Stimulated activated naive CD4-positive, alpha-beta T cell (primary cell): ENCODE measurements at regions not wholly inside any gene's neighbourhood (a gene's known extent, or its start where the extent isn't known, plus 50 kb on each side); places are given as distances from the start of the nearest gene placed in this dataset.

ENCODE experiments used
- DNase-seq, 6 experiments: peaks; one replicate each; lab custom pipeline; 2025; lab: John Stamatoyannopoulos, UW

DNA sequence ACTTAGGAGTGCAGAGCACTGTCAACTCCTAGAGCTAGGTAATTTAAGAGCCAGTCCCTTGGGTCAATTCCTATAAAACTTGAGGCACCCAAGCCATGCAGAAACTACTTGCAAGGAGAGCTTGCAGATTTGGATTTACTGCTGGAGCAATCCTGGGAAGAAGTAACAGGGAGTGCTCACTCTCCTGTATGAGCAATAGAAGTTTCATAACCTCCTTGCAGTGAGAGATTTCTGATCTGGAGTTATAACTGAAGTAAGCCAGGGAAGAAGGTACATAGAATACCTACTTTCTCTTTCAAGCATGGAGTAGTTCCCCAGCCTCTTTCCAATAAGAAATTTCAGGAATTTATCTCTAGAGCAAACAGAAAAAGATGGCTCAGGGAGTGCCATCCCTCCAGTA is 650.1 kb upstream of the USP15 start:
- DNase-seq = no peak

DNA sequence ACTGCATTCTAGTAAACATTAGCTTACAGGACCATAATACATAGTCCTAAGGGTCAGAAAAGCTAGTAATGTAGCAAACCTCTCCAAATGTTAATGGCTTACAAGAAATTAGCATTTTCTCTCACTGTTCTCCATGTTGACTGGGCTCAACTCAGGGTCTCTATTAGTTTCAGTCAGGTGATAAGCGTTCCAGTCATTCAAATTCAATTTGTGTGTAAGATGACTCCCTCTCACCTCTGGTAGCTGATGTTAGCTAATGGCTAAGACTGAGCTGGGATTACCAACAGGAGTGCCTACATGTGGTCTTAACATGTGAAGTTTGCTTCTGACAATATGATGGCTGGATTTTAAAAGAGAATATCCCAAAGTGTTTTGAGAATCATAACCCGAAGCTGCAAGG is 630.5 kb upstream of the USP15 start:
- no peak for DNase-seq

DNA sequence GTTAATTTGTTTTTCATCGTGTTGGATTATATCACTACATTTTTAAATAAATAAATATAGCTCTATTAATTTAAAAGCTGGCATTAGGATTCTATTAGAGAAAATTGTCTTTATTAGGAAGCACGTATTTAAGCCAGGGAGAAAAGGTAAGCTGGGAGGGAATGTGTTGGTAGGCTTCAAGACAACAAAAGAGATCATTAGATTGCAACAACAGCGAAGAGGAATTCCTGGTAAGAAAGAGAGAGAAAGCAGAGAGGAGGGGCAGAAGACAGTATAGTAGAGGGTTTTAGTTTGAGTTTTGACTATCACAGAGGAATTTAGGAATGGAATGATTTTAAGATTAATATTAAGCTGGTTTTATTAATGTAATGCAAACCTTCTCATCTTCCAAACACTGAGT is 613.6 kb upstream of the USP15 start:
- DNase-seq = no peak

DNA sequence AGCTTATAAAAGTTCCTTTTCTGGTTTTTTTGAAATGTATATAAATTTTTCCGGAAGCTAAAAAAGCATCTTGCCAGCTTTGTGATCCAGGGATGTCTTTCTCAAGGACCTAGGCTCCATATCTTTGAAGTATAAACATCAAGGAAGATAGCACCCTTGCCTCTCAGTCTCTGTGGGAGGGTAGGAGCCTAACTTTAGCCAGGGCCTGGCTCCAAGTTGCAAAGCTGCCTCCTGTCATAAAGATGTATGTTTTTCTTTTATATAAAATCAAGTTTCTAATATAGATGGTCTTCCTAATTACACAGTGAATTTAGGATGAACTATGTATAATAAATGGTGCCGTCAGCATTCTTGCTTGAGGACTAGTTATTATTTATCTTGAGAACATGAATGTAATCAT is 612.6 kb upstream of the USP15 start:
- no peak for DNase-seq

DNA sequence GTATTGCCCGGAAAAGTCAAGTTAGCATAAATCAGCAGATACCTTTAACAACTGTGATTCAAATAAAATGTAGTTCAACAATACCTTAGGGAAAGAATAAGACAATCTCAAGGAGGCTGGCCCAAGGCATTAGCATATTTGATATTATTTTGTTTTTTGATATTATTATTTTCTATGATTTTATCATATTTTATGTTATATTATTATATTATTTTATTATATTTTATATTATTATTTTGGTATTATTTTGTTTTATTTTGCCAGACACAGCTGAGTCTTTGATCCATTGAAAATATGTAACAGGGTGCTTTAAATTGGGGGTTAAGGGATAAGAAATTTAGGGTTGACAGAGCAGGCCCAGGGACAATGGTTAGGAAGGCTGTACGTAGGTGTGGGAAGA is 607.9 kb upstream of the USP15 start:
- no peak for DNase-seq

DNA sequence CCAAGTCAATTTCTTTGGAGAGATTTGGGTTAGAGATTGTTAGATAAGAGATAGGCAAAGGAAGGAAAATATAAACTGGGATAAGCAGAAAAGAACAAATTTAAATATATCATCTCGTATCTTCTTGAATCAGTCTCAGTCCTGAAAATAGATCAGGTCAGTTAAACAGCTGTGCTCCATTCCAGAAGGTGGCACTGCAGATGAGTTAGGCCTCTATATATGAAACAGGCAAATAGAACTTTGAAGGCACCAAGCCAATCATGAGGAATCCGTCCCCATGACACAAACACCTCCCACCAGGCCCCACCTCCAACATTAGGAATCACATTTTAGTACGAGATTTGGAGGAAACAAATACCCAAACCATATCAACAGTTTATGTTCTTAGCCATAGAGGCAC is 605.5 kb upstream of the USP15 start:
- no peak for DNase-seq

DNA sequence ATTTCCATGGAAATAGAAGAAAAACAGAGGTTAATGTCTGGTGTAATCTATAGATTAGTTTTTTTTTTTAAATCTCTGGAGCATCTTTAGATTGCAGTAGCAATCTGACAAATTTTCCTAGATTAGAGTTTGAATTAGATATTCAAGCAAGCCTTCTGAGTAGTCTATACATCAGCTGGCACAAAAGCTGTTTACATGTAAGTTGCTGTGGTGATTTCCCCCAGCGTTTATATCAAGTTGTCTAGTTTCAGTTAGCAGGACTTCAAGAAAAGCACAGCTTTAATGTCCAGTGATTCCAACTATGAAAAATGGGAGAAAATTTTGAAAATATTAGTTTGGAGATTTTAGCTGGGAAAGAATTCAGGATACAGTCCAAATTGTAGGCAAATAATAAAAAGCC is 605.0 kb upstream of the USP15 start:
- no peak for DNase-seq

DNA sequence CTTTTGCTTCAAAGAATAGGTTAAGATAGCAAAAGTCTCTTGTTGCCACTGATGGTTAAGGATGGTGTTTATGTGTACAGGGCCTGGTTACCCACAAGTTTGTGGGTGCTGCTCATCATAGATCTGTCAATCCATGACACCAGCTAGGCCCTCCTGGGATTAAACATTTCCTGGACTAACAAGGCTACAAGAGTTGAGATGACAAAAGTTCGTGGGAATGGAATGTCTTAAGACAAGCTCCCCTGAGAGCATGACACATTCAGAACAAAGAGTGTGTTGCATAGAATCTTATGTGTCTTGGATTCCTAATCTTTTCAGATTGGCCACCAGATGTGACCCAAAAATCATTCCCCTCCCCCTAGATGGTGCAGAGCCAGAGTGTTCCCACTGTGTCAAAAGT is 592.5 kb upstream of the USP15 start:
- no peak for DNase-seq

DNA sequence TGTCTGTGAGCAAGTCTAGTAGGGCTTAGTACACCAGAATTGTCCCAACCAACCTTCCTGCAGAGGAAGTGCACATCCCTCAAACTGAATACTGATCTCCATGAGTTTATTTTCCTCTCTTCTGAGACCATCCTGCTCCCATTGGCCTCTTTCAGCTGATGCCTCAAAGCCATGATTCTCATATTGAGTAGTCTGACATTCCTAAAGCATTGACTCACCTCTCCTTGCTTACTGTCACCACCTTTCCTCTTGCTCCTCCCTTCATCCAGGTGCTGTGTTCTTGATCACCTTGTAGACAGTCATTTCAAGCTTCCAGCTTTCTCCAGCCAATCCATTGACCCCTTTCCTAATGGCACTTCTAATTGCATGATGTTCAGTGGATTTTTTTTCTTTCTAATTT is 583.7 kb upstream of the USP15 start:
- no peak for DNase-seq

DNA sequence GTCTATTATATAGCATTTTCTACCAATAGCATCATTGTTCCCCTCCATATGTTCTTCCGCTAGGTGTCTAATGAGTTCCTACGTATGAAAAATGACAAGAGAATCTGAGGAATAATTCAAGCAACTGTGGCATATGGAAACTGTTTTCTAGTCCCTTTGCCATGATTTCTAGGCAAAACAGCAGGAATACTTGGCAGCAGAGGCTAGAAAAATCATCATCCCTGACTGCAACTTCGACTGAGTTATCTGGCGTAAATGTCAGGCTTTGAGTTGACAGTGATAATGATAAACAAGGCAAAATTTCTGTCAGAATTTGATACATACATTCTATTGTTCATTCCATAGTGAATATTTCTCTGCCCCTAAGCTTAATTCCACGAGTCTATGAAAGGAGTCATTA is 572.8 kb upstream of the USP15 start:
- DNase-seq = no peak

DNA sequence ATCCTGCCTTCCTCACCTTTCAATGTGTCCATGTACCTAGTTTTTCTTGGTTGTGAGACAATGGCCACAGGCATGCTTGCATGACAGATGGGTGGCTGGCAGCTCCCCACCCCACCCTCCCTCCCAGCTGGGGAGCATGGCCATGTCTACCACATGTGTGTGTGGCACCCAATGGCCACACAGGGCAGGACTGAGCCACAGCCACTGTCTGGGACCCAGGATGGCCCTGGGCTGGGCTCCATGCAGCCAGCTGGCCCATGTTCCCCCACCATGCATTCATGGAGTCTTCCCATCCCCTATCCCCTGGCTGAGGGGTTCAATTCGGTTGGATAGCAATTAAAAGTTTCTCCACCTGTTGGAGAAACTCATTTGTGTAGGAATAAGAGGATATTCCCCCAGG is 566.0 kb upstream of the USP15 start:
- DNase-seq = no peak

DNA sequence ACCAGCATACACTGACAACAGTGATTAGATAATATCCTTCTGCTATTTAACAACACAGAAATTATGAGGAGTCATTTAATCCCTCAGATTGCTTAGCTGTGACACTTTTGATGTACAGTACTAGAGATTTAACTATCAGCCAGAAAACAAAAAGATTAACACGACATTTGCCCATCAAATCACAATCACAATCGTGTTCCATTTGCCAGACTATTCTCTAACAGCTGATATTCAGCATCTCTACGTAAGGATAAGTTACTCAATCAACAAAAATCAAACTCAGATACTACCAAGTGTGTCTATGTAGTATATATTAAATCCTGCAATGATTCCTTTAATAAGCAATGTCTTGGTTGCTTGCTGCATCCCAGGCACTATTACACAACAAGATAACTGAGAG is 558.7 kb upstream of the USP15 start:
- DNase-seq = no peak

DNA sequence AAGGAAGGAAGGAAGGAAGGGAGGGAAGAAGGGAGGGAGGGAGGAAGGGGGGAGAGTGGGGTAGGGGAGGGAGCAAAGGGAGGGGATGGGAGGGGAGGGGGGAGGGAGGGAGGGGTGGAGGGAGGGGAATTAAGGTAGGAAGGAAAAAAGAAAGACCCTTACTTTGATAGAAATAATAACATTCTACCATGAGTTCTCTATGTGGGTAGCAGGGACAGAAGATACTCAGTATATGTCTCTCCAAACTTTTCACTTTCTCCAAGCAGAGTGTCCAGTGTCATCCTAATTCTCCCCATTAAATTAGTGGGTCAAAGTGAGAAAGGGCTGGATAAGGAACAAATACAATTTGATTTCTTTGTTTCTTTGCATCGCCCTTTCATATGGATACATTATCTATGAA is 553.4 kb upstream of the USP15 start:
- DNase-seq = no peak

DNA sequence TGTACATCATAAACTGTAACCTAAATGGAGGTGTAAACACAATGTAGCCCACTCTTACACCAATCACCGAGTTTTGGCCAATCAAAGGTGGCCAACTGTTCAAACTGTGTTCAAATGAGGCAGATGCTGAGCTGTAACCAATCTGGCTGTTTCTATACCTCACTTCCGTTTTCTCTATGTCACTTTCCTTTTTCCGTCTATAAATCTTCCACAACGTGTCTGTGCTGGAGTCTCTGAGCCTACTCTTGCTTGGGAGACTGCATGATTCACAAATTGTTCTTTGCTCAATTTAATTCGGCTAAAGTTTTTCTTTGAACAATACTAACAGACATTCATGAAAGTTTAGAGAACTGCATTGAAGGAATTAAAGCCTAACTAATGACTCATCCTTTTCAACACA is 547.1 kb upstream of the USP15 start:
- no peak for DNase-seq

DNA sequence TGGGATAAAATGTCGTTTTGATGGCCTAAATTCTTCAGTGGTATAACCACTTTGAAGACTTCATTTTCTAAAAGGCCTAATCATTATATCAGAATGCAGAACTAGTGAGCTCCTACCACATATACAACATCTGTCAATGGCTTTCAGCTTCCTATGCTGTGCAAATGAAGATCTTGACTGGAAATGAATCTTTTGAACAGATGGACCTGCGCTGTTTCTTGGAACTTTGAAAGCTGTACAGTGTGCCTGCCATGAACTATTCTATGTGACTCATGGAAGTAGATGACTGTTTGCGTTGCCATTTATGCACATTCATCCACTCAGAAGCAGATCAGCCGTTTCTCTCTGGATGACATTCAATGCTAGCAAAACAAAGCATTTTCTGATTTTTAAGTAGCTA is 542.2 kb upstream of the USP15 start:
- DNase-seq = no peak

DNA sequence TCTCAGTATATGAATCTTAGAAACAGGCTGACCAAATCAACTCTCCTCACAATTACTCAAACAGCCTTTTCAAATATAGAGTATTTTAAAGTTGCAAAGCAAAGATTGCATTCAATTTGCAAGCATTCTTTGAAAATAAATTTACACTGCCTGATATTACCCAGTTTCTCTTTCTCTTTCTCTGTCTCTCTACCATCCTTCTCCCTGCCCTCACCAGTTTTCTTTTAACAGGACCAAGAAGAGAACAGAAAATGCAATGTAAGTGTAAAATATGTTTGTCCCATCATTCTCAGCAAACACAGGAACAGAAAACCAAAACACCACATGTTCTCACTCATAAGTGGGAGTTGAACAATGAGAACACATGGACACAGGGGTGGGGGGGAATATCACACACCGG is 520.3 kb upstream of the USP15 start:
- no peak for DNase-seq

DNA sequence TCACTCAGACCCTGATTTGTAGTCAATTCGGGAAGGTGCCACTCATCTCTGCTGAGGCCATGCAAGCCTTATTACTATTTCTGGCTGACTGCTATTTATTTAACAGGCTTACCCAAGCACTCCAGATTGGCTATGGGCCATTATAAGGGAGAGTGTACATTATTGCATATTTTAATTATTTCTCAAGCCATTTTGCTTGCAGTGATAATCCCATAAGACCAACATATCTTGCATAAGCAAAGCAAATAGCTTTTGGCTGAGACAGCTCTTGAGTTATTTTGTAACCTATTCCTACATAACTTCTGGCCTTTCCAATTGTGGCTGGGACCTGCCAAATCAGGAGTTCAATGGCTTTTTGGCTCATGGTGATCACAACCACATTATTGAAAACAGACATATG is 509.6 kb upstream of the USP15 start:
- no peak for DNase-seq

DNA sequence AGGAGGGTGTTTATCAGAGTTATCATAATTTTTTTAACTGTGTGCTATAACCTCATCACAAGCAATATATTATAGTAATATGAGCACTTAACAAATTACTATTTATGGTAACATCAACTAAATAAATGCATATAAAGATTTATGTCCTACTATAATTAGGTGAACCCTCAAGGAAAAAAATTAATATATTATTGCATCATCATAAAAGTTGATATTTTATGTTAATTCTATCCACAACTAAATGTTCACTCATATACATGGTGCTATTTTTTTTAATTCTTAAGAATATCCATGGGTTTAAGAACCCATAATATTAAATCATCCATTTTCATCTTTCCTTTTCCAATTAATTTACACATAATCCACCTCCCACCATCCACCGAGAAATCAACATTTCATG is 506.0 kb upstream of the USP15 start:
- no peak for DNase-seq

DNA sequence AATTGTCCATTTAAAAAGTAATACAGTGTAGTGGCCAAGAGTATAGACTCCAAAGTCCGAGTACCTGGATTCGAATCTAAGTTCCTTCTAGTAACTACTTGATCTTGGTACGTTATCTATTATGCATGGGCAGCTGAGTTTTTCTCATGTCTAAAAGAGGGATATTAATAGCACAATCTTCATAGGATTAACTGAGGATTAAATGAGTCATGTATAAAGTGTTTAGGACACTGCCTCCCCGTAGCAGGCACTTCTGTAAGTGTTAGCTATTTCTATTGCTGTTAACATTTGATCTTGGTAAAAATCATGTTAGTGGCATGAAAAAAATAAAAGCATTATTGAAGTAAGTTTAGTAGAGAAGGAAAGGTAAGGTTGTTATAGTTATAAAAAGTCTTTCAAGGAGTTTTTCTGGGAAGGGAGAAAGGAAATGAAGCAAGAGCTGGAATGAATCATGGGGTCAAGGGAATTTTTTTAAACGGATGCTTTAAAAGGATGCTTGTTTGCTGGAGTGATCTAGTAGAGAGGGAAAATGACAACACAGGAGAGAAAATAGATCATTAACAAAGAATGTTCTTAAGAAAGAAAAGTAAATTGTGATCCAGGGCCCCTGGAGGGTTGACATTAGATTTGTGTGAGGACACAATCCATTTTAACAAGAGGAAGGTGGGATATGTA is 502.2 kb upstream of the USP15 start:
- no peak for DNase-seq

DNA sequence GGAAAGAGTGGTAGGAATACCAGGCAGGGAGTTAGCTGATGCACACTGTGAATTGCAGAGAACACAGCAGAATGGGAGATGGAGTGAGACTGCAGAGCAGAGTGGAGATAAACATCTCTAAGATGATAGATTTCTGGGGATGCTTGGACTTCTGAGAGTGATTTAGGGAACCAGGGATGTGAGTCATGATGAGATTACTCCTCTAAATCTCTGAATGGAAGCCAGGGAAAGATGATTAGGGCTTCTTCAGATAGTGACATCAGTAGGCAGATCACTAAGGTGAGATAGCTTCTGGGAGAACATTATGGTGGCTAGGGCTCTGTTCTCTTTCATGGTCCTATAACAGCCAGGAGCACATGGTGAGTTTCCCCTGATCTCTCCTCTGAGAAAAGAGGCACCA is 501.5 kb upstream of the USP15 start:
- DNase-seq = no peak

DNA sequence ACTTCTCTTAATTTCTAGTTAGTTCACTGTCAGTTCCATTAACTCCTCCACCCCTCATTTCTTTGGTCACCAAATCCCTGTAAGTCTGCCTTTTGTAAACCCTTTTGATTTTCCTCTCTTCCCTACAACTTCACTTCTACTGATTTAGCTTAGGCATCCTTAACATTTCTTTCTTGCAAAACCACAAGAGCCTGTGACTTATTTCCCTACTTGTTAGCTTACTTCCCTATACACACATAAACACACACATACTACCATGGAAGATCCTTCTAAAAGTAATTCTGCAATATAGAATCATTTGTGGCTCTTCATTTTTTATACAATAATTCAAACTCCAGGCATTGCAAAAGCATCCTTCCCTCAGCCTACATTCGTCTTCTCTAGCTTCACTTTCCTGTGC is 494.3 kb upstream of the USP15 start:
- no peak for DNase-seq

DNA sequence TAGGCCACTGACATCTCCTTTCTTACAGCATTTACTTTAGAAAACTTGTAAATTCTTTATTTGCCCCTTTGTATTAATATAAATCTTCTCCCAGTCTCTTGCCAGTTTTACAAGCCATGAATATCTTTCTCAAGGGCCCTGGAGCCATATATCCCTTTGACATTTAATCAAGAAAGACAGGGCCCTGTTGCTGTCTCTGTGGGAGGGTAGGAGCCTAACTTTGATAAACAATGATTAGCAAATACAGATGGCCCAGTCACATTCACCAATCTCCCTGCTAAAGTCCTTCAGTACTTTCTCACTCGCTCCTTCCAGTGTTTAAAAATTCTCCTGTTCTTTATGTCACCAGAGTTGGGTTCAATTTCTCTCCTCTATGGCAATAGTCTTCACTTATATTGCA is 479.8 kb upstream of the USP15 start:
- no peak for DNase-seq

DNA sequence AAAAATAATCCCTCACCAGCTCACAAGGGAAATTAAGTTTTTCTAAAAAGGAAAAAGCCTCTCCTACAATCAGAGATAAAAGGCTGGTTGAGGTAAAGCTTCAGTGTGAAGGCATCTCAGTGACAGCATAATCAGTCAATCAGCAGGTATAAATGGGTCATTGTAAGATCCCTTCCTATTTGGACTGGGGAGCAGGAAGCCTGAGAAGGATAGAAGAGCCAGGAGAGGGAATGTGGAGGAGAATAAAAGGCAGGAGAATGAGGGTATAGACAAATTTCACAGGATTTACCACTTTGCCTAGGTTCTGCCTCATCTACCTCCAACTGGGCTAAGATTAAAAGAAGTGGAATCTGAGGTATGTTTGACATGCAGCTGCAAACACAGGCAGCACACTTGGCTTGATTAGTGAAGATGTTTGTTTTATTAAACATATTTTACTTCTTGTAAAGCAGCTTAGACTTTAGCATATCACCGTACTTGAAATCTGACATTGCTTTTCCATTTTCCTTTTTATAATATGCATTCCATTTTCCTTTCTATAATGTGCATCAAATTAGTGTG is 479.1 kb upstream of the USP15 start:
- DNase-seq = no peak

DNA sequence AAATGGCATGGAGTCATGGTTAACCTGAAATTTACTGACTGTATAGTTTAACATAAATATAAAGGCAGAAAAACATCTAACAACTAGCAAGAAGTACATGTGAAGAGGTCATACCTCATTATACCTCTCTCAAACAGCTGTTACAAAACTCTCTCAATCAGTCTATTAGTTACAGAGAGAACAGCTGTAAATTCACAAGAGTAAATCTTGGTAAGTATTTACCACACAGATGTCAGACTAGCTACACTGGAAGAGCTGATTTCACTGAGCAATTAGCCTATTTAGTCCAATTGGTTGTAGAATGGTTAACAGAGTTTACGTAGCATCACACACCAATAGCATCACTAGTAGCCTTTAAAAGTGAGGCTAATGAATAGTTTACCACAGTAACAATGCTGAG is 463.4 kb upstream of the USP15 start:
- DNase-seq = no peak

DNA sequence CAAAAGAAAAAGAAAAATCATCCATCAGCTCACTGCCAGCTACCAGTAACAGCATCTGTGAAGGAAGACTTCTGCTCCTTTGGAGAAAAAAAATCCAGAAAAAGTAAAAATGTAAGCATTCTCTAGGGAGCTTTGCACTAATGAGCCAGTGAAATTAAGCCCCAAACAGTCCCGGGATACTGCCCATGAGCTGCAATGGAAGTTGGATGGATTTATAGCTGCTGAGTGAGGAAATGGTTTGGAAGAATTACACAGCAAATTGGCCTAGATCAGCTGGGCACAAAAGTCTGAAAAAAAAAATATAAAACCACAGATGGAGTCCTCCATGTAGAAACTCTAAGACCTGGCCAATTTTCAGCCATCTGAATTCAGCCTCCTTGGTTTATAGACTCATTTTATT is 462.9 kb upstream of the USP15 start:
- no peak for DNase-seq
